ENCODE measurements at regions not wholly inside any gene's neighbourhood (a gene's known extent, or its start where the extent isn't known, plus 50 kb on each side); places are given as distances from the start of the nearest gene placed in this dataset.

- no peaks in the 10 kb centered on the region for H3K27me3 ChIP-seq (ENCODE audit: control insufficient read depth in 1 of 2, insufficient read depth in 2 of 2, low read length in 2 of 2)
- H3K36me3 ChIP-seq (ENCODE audit: control insufficient read depth in 2 of 2, insufficient read depth in 2 of 2, low read length in 1 of 2) = no peaks in the 10 kb centered on the region
- H3K9me3 ChIP-seq (ENCODE audit: control insufficient read depth in 2 of 2, insufficient read depth in 1 of 2, low read depth in 1 of 2, low read length in 1 of 2) = peaks cover 0 to under 1% of the 10 kb centered on the region in 2 donors
- H3K4me3 ChIP-seq (ENCODE audit: low read depth in 1 of 2, low read length in 2 of 2) = no peak overlapping the region
- no peaks in the 10 kb centered on the region for H3K4me1 ChIP-seq (ENCODE audit: control insufficient read depth in 2 of 2, insufficient read depth in 2 of 2, low read length in 1 of 2)
- no peak overlapping the region for H3K27ac ChIP-seq (ENCODE audit: low read depth in 2 of 2, low read length in 1 of 2)
- WGBS, 2 donors = 90 to 91% methylated on average over 2 of the region's 2 CpGs
These were observed 60.7 kb upstream of the BDKRB2 start for GRCh38 chr14:96143906-96144305.

GRCh38 chr14:96145116-96145864 is 59.3 kb upstream of the BDKRB2 start:
- no peak overlapping the region for H3K27ac ChIP-seq (ENCODE audit: low read depth in 2 of 2, low read length in 1 of 2)
- no peaks in the 10 kb centered on the region for H3K4me1 ChIP-seq (ENCODE audit: control insufficient read depth in 2 of 2, insufficient read depth in 2 of 2, low read length in 1 of 2)
- no peaks in the 10 kb centered on the region for H3K9me3 ChIP-seq (ENCODE audit: control insufficient read depth in 2 of 2, insufficient read depth in 1 of 2, low read depth in 1 of 2, low read length in 1 of 2)
- no peaks in the 10 kb centered on the region for H3K36me3 ChIP-seq (ENCODE audit: control insufficient read depth in 2 of 2, insufficient read depth in 2 of 2, low read length in 1 of 2)
- WGBS, 2 donors = 59 to 69% methylated on average over 6 of the region's 6 CpGs
- H3K27me3 ChIP-seq (ENCODE audit: control insufficient read depth in 1 of 2, insufficient read depth in 2 of 2, low read length in 2 of 2) = no peaks in the 10 kb centered on the region
- no peak overlapping the region for H3K4me3 ChIP-seq (ENCODE audit: low read depth in 1 of 2, low read length in 2 of 2)

- H3K27me3 ChIP-seq (ENCODE audit: control insufficient read depth in 1 of 2, insufficient read depth in 2 of 2, low read length in 2 of 2) = no peaks in the 10 kb centered on the region
- no peaks in the 10 kb centered on the region for H3K4me1 ChIP-seq (ENCODE audit: control insufficient read depth in 2 of 2, insufficient read depth in 2 of 2, low read length in 1 of 2)
- no peaks in the 10 kb centered on the region for H3K9me3 ChIP-seq (ENCODE audit: control insufficient read depth in 2 of 2, insufficient read depth in 1 of 2, low read depth in 1 of 2, low read length in 1 of 2)
- H3K27ac ChIP-seq (ENCODE audit: low read depth in 2 of 2, low read length in 1 of 2) = peak overlapping the region in 1 of 2 donors; percentile 21
- H3K36me3 ChIP-seq (ENCODE audit: control insufficient read depth in 2 of 2, insufficient read depth in 2 of 2, low read length in 1 of 2) = no peaks in the 10 kb centered on the region
- no peak overlapping the region for H3K4me3 ChIP-seq (ENCODE audit: low read depth in 1 of 2, low read length in 2 of 2)
- WGBS, 2 donors = 40 to 53% methylated on average over 4 of the region's 4 CpGs
These were observed 58.4 kb upstream of the BDKRB2 start for GRCh38 chr14:96146131-96146771.

GRCh38 chr14:96148631-96149030 is 56.0 kb upstream of the BDKRB2 start:
- Histone ChIP-seq H3K4me1 (ENCODE audit: control insufficient read depth in 2 of 2, insufficient read depth in 2 of 2, low read length in 1 of 2) (no peaks in the 10 kb centered on the region), H3K36me3 (ENCODE audit: control insufficient read depth in 2 of 2, insufficient read depth in 2 of 2, low read length in 1 of 2) (no peaks in the 10 kb centered on the region), H3K9me3 (ENCODE audit: control insufficient read depth in 2 of 2, insufficient read depth in 1 of 2, low read depth in 1 of 2, low read length in 1 of 2) (no peaks in the 10 kb centered on the region), H3K27me3 (ENCODE audit: control insufficient read depth in 1 of 2, insufficient read depth in 2 of 2, low read length in 2 of 2) (no peaks in the 10 kb centered on the region), H3K27ac (ENCODE audit: low read depth in 2 of 2, low read length in 1 of 2) (no peak overlapping the region), H3K4me3 (ENCODE audit: low read depth in 1 of 2, low read length in 2 of 2) (no peak overlapping the region)
- 78 to 81% methylated on average over 3 of the region's 3 CpGs for WGBS, 2 donors

- Histone ChIP-seq H3K4me1 (ENCODE audit: control insufficient read depth in 2 of 2, insufficient read depth in 2 of 2, low read length in 1 of 2) (no peaks in the 10 kb centered on the region), H3K36me3 (ENCODE audit: control insufficient read depth in 2 of 2, insufficient read depth in 2 of 2, low read length in 1 of 2) (no peaks in the 10 kb centered on the region), H3K27me3 (ENCODE audit: control insufficient read depth in 1 of 2, insufficient read depth in 2 of 2, low read length in 2 of 2) (no peaks in the 10 kb centered on the region), H3K9me3 (ENCODE audit: control insufficient read depth in 2 of 2, insufficient read depth in 1 of 2, low read depth in 1 of 2, low read length in 1 of 2) (no peaks in the 10 kb centered on the region), H3K4me3 (ENCODE audit: low read depth in 1 of 2, low read length in 2 of 2) (no peak overlapping the region), H3K27ac (ENCODE audit: low read depth in 2 of 2, low read length in 1 of 2) (no peak overlapping the region)
- WGBS, 2 donors = 74 to 77% methylated on average over 4 of the region's 4 CpGs
These were observed 55.5 kb upstream of the BDKRB2 start for GRCh38 chr14:96149131-96149530.

GRCh38 chr14:96150214-96150613 is 54.4 kb upstream of the BDKRB2 start:
- no peak overlapping the region for H3K4me3 ChIP-seq (ENCODE audit: low read depth in 1 of 2, low read length in 2 of 2)
- no peaks in the 10 kb centered on the region for H3K9me3 ChIP-seq (ENCODE audit: control insufficient read depth in 2 of 2, insufficient read depth in 1 of 2, low read depth in 1 of 2, low read length in 1 of 2)
- no peaks in the 10 kb centered on the region for H3K36me3 ChIP-seq (ENCODE audit: control insufficient read depth in 2 of 2, insufficient read depth in 2 of 2, low read length in 1 of 2)
- H3K27me3 ChIP-seq (ENCODE audit: control insufficient read depth in 1 of 2, insufficient read depth in 2 of 2, low read length in 2 of 2) = no peaks in the 10 kb centered on the region
- no peak overlapping the region for H3K27ac ChIP-seq (ENCODE audit: low read depth in 2 of 2, low read length in 1 of 2)
- no peaks in the 10 kb centered on the region for H3K4me1 ChIP-seq (ENCODE audit: control insufficient read depth in 2 of 2, insufficient read depth in 2 of 2, low read length in 1 of 2)
- WGBS, 2 donors = 65 to 66% methylated on average over 3 of the region's 3 CpGs

GRCh38 chr14:96151242-96151641 is 53.4 kb upstream of the BDKRB2 start:
- H3K4me3 ChIP-seq (ENCODE audit: low read depth in 1 of 2, low read length in 2 of 2) = no peak overlapping the region
- no peaks in the 10 kb centered on the region for H3K27me3 ChIP-seq (ENCODE audit: control insufficient read depth in 1 of 2, insufficient read depth in 2 of 2, low read length in 2 of 2)
- H3K9me3 ChIP-seq (ENCODE audit: control insufficient read depth in 2 of 2, insufficient read depth in 1 of 2, low read depth in 1 of 2, low read length in 1 of 2) = no peaks in the 10 kb centered on the region
- H3K4me1 ChIP-seq (ENCODE audit: control insufficient read depth in 2 of 2, insufficient read depth in 2 of 2, low read length in 1 of 2) = no peaks in the 10 kb centered on the region
- no peaks in the 10 kb centered on the region for H3K36me3 ChIP-seq (ENCODE audit: control insufficient read depth in 2 of 2, insufficient read depth in 2 of 2, low read length in 1 of 2)
- 68 to 71% methylated on average over 13 of the region's 13 CpGs for WGBS, 2 donors
- H3K27ac ChIP-seq (ENCODE audit: low read depth in 2 of 2, low read length in 1 of 2) = no peak overlapping the region

- no peaks in the 10 kb centered on the region for H3K36me3 ChIP-seq (ENCODE audit: control insufficient read depth in 2 of 2, insufficient read depth in 2 of 2, low read length in 1 of 2)
- no peaks in the 10 kb centered on the region for H3K27me3 ChIP-seq (ENCODE audit: control insufficient read depth in 1 of 2, insufficient read depth in 2 of 2, low read length in 2 of 2)
- H3K27ac ChIP-seq (ENCODE audit: low read depth in 2 of 2, low read length in 1 of 2) = no peak overlapping the region
- no peaks in the 10 kb centered on the region for H3K9me3 ChIP-seq (ENCODE audit: control insufficient read depth in 2 of 2, insufficient read depth in 1 of 2, low read depth in 1 of 2, low read length in 1 of 2)
- 86 to 87% methylated on average over 3 of the region's 3 CpGs for WGBS, 2 donors
- H3K4me1 ChIP-seq (ENCODE audit: control insufficient read depth in 2 of 2, insufficient read depth in 2 of 2, low read length in 1 of 2) = no peaks in the 10 kb centered on the region
- no peak overlapping the region for H3K4me3 ChIP-seq (ENCODE audit: low read depth in 1 of 2, low read length in 2 of 2)
These were observed 51.6 kb upstream of the BDKRB2 start for GRCh38 chr14:96153003-96153402.
